GM21717 (cell line): ENCODE measurements at regions not wholly inside any gene's neighbourhood (a gene's known extent, or its start where the extent isn't known, plus 50 kb on each side); places are given as distances from the start of the nearest gene placed in this dataset.

Experiments
- ATAC-seq: cut with Tn5 transposase; IDR thresholded peaks from one replicate; pipeline ENCODE4 v1.9.1; 2021; ENCODE audit warnings: mild to moderate bottlenecking, moderate library complexity; ENCODE audit not compliant: unreplicated experiment

GRCh38 chr4:65868096-65868824 is 198.0 kb upstream of the EPHA5 start:
- no peak for ATAC-seq

GRCh38 chr4:65865489-65865888 is 195.2 kb upstream of the EPHA5 start:
- no peak for ATAC-seq

- no peak for ATAC-seq
Observed at GRCh38 chr4:65861993-65862392, 191.7 kb upstream of the EPHA5 start.

- ATAC-seq, result no peak
Observed at GRCh38 chr4:65845199-65845773, 175.0 kb upstream of the EPHA5 start.

GRCh38 chr4:65839164-65839931 is 169.1 kb upstream of the EPHA5 start:
- no peak for ATAC-seq

- ATAC-seq, result no peak
Observed at GRCh38 chr4:65834707-65835106, 164.4 kb upstream of the EPHA5 start.

DNA sequence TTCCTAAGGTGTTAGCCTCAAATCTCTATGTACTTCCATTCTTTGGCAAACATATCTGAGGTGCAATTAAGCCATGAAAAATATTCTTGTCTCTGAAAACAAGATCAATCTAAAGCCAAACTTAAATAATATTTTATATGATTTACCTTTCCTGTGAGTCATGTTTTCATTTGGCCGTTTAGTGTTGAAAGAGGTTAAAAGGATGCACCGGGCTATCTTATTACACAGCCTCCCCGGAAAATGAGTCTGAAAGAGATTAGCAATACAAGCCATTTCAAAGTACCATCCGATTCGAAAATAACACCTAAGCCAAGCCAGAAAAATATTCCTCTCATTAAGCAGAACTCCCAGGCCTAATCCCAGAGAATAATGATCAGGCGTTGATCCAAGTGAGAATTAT is 161.5 kb upstream of the EPHA5 start:
- no peak for ATAC-seq

DNA sequence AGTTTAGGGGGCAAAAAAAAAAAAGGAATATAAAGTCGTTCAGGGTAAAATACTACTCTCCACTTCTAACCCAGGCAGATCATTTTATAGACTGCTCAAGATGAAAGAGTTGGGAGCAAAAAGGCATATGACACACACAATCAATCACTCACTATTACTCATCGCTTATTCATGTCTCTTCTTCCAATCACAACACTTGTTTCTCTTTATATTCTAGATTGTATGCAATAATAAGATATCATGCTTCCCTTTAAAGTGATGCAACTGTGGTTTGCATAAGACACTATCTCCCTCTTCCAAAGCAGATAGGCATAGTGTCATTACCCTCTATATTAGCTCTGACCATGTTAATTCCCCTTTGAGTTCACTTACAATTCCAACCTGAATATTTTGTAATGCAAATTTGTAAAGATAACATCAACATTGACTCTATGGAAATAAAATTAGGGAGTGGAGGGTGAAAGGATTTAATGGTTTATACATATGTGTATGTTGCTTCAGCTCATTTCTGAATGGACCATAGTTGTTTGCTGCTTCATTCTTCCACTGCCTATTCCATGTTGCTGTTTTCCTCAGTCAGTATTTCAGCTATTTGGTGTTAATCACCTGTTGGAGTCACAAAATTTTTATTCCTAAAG is 154.9 kb upstream of the EPHA5 start:
- no peak for ATAC-seq

DNA sequence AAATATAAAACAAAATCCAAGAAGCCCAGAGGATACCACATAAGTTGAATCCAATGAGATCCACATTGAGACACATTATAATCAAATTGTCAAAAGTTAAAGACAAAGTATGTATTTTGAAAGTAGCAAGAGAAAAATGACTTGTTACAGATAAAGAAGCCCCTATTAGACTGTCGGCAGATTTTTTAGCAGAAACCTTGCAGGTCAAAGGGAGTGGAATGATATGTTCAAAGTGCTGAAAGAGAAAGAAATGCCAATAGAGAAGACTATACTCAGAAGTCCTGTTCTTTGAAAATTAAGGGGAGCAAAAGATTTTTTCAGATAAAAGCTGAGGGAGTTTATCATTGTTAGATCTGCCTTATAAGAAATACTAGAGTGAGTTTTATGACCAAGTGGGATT is 148.9 kb upstream of the EPHA5 start:
- ATAC-seq, result no peak

DNA sequence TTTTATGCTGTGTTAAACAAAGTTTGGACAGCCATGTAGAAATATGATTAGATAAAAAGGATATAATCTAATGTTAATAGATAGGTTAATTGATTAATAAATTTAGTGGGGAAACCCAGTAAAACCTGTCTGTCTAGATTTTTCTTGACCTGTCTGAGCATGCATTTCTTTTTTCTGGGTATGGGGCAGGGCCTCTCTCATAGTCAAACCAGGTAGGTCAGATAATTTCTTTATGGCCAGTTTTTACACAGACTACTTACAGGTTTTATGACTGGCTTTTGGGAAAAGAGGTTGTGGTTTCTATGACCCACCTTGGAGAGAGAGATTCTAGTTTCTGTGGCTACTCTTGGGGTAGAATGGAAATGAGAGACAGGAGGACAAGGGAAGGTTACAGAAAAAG is 135.6 kb upstream of the EPHA5 start:
- ATAC-seq, result no peak

- no peak for ATAC-seq
Observed at GRCh38 chr4:65799513-65799912, 129.2 kb upstream of the EPHA5 start.

GRCh38 chr4:65798498-65799127 is 128.3 kb upstream of the EPHA5 start:
- no peak for ATAC-seq

GRCh38 chr4:65791812-65792308 is 121.6 kb upstream of the EPHA5 start:
- ATAC-seq, result no peak

DNA sequence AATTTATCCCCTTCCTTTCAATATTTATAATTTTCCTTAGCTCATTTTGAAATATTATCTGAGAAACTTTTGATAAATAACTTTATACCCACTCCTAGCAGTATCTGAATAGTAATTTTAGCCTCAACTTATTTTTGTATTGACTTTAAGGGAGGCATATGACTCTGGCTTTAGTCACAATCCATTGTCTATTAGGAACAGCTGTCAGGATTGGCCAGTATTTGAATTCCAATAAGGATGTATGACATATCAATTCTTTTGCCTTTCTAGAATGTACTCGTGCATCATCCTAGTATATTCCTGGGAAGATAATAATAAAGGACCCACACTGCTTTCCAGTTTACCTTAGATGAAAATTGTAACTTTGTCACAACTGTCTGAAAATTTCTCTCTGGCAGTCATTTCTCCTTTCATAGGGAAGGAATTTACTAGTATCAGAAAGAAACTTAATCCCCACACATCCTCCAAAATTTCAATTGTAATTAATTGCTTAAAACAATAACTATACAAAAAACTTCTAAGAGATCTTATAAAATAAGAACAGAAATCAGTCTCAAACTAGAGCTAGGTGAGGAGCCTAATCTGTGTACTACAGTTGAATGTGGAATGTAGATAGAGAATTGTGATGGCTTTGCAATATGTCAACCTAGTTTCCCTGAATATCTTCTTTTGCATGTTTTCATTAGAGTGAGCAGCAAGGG is 121.0 kb upstream of the EPHA5 start:
- no peak for ATAC-seq

GRCh38 chr4:65789805-65790204 is 119.5 kb upstream of the EPHA5 start:
- no peak for ATAC-seq

DNA sequence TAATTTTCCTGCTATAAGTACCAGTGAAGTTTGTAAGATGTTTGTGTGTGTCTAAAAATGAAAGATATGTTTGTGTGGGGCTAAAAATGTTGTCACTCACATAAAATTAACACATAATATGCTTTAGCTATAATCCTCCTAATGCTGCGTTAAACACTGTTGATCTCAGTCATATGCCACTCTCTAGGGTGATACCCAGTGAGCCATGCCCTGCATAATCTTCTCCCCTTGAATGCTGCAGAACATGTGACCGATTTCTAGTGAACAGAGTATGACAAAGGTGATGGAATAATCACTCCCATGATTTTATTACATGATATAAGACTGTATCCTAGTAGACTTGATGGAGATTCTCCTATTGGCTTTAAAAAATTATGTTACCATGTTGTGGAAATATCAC is 119.1 kb upstream of the EPHA5 start:
- no peak for ATAC-seq

DNA sequence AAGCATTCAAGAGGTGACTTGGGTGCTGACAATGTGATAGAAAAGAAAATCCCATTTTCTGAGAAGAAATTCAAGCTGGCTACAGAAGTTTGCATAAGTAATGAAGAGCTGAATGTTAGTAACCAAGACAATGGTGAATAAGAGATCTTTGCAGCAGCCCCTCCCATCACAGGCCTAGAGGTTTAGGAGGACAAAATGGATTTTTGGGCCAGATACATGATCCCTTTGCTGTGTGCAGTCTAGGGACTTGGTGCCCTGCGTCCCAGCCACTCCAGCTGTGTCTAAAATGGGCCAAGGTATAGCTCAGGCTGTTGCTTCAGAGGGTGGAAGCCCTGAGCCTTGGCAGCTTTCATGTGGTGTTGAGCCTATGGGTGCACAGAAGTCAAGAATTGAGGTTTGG is 107.0 kb upstream of the EPHA5 start:
- ATAC-seq, result no peak

DNA sequence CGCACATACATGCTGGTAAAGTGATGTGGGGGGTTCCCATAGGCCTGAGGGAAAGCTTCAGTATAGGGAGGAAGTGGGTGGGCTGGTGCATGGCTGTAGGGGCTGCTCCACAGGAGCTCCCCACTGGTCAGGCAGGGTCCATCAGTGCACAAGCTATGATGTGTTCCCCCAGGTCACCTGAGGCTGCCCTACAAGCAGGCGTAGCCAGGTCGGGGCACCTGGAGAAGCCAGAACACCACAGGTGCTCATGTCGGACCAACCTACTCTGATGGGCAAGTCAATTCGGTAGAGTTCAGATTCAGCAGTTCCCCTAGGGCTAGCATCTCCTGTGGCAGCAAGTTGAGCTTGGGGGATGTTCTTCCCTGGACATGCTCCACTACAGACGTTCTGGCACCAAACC is 103.3 kb upstream of the EPHA5 start:
- no peak for ATAC-seq

DNA sequence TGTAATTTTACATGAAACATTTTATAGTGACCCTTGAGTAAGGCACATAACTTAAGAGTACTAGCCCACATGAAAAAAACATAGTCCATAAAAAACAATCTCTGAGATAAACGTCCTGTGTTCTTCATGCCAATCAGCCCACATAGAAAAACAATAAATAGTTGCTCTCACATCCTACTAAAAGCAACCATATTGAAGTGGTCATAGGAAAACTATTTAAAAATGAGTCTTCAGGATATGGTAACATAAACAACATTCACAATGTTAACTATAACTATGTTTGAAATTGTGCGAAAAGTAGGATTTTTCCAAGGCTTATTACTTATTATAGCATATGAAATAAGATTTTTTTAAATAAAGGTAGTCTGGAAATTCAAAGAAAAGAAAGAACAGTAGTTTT is 77.1 kb upstream of the EPHA5 start:
- ATAC-seq, result no peak

GRCh38 chr4:65738134-65738533 is 67.8 kb upstream of the EPHA5 start:
- ATAC-seq, result no peak
